ENCODE measurements at regions not wholly inside any gene's neighbourhood (a gene's known extent, or its start where the extent isn't known, plus 50 kb on each side); places are given as distances from the start of the nearest gene placed in this dataset.

DNA sequence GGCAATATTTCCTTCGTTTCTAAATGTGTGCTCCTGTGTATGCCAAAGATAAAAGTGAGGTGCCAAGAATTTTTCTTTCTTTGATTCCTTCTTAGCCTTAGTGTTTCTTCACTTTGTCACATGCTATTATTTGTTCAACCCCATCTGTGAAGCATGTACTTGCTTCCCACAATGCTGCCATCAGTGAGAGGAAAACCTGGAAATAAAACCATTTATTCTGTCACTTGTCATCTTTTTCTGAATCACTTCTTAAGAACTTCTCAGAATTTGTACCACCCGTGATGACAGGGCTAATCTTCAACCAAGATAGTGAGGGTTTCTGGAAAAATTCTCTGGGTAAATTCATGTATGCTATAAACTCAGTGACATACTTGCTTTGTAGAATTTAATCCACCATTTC, 450.1 kb downstream of the COL12A1 start:
- TF ChIP-seq, protein P1, sequence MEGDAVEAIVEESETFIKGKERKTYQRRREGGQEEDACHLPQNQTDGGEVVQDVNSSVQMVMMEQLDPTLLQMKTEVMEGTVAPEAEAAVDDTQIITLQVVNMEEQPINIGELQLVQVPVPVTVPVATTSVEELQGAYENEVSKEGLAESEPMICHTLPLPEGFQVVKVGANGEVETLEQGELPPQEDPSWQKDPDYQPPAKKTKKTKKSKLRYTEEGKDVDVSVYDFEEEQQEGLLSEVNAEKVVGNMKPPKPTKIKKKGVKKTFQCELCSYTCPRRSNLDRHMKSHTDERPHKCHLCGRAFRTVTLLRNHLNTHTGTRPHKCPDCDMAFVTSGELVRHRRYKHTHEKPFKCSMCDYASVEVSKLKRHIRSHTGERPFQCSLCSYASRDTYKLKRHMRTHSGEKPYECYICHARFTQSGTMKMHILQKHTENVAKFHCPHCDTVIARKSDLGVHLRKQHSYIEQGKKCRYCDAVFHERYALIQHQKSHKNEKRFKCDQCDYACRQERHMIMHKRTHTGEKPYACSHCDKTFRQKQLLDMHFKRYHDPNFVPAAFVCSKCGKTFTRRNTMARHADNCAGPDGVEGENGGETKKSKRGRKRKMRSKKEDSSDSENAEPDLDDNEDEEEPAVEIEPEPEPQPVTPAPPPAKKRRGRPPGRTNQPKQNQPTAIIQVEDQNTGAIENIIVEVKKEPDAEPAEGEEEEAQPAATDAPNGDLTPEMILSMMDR (IDR thresholded peaks at IDR 0.05; ENCODE audit: borderline replicate concordance, extremely low read depth, low read length, poor library complexity, severe bottlenecking), result no peak
- TF ChIP-seq EZH2 (IDR thresholded peaks at IDR 0.05; ENCODE audit: borderline replicate concordance, low read depth, low read length, severe bottlenecking), result no peak
